Hippocampal formation (tissue), 2 donors: ENCODE measurements at regions not wholly inside any gene's neighbourhood (a gene's known extent, or its start where the extent isn't known, plus 50 kb on each side); places are given as distances from the start of the nearest gene placed in this dataset.
"Not testable (repeated sequence)": the region's sequence is repeated elsewhere in the genome, so short reads cannot be mapped to it uniquely, and the experiment has no call there.

ENCODE experiments used
- DNase-seq, 2 donors: peaks; one replicate each; lab custom pipeline; 2025; lab: John Stamatoyannopoulos, UW

DNA sequence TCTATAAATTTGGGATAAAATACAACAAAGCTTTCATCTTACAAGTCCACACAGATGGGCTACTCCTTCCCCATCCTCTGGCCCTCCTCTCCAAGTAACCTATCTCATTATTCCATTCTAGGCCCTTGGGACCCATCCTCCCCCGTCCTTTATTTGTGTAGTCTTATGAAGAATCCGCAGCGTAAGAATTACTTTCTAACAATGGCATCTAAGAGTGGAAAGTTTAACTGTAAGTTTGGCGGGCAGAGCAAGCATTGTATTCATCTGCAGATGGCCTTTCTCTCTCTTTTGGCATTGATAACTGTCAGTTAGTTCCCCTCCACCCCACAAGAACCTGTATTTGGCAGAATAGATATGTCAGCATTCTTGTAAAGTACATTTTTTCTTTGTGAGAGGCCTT lies 91.9 kb upstream of the TSPAN2 start:
- no peak for DNase-seq

DNA sequence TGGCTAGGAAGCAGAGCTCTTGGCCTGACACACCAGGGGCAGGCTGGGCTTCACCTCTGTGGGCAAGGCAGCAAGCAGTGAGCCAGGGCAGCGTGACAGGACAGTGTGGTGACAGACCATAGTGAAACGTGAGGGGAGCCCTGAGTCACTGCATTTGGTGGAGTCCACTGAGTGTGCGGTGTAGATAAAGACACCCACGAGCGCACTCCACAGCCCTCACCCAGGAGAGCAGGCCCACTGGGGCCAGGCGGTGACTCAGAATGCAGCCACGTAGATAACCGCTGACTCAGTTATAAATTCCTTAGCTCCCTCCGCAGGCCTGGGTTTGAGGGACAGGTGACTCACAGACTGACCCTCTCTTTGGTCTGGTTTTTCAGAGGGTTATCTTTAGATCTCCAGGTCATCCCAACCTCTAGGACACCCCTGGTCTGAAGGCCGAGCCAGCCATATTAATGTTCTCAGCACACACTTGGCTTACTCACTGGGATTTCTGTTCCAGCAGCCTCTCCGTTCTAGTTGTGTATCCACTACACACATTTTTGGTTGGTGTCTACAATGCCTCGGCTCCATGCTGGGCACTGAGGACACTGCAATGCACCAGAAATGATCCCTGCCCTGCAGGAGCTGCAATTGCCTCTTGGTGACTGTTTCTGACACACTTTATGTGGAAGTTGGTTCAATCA lies 90.2 kb upstream of the TSPAN2 start:
- no peak for DNase-seq

DNA sequence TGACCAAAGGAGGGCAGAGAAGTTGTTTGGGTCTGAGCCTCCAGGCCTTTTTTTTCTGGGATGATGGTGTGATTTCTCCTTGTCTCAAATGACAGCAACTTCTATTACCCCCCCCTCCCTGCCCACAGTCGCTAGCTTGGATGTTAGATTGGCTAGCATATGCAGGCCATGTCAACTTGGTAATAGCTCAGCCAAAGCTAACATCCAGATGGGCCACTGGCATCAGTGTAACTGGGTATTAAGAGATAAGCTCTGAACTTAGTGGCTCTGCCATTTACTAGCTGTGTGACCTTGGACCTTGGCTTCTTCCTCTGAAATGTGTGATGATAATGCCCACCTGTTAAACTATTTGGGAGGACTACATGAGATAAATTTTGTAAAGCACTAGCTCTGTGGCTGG lies 86.9 kb upstream of the TSPAN2 start:
- DNase-seq: no peak

DNA sequence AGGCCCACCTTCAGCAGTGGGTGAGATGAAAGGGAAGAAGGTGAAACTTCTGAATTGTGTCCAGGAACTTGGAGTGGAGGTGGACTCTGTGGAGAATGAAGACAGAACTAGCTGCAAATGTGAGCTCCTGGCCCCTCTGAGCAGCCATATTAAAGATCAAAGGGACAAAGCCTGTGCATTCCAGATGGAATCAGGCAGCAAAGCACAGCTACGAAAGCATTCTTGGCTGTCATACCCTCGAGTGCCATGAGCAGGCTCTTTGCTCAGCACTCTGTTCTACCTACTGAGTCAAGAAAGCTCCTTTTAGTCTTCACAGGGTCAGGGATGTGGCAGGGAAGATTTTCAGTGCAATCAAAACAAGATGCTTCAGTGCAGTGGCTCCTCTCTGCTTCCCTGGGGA lies 86.3 kb upstream of the TSPAN2 start:
- DNase-seq: no peak

DNA sequence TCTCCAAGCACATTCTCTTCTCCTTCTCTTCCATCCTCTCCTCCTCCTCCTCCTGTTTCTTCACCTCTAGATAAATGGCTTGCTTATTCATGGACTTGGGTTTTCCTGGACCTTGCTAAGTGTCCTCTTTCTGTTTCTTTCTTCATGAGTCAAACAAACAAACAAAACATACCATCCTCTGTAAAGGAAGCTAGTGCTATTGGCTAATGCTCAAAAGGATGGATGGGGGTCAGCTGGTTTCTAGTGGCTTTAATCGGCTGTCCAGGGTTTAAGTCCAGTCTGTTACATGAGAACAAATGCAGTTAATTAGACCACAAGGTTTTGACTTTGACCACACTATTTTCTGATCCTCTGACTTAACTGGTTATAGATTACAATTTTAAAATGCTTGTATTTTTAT lies 83.8 kb upstream of the TSPAN2 start:
- no peak for DNase-seq

DNA sequence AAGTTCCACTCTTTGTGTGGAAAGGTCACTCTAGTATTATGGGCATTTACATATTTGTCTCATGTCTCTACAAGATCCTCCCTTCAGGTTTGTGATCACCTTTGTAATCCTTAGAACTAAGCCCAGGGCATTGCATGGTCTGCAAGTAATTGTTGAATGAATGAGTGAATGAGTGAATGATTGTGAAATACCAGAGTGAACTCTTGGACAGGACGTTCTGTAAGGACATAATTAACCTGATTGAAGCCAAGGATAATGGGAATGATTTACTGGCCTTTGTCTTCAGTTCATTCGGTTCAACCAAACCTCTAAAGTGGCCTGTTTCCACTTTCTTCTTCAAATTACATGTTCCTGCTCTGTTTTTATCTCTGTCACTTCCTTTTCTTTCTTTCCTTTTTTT lies 83.0 kb upstream of the TSPAN2 start:
- no peak for DNase-seq

DNA sequence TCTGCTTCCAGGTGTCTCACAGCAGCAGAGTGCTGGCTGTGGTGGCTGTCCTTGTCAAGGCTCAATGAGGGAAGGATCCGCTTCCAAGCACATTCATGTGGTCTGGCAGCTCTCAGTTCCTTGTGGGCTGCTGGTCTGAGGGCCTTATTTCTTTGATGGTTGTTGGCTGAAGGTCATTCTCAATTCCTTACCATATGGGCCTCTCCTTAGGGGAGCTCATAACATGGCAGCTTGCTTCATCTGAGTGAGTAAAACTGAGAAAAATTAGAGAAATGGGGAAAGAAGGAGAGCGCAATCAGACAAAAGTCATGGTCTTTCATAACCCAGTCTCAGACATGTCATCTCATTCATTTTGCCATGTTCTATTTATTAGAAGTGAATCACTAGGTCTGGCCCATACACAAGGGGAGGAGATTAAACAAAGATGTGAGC lies 81.7 kb upstream of the TSPAN2 start:
- DNase-seq: no peak

DNA sequence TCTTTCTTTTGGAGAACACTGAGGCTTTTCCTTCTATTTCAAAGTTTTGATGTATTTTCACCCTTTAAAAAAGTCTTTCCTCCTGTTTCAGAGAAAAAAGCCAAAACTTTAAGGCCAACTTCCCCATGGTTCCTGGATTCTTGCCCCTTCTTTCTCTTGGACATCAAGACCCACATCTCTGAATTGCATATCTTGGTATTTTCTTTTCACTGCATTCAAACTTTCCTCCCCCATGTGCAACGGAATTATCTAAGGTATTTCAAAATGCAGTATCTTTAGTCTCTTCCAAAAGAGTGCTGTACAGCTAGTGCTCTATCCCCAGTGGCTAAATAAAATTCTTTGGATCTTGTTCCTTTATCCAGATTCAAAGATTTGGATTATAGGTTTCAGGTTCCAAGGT lies 81.1 kb upstream of the TSPAN2 start:
- DNase-seq: no peak

DNA sequence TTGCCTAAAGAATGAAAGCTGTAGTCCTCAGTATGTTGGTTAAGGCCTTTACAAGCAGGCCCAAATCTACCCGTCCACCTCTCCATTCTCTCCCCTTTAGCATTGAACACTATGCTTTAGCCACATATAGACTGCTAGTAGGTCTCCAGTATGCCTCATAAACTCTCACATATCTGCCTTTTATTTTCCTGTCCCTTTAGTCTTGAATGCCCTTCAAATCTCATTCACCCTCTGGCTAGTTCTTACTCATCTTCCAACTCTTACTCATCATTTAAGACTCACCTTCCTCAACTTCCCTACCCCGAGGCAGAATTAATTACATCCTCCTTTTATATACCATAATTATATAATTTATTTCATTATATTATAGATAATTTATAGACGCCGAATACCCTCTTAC lies 78.7 kb upstream of the TSPAN2 start:
- no peak for DNase-seq

DNA sequence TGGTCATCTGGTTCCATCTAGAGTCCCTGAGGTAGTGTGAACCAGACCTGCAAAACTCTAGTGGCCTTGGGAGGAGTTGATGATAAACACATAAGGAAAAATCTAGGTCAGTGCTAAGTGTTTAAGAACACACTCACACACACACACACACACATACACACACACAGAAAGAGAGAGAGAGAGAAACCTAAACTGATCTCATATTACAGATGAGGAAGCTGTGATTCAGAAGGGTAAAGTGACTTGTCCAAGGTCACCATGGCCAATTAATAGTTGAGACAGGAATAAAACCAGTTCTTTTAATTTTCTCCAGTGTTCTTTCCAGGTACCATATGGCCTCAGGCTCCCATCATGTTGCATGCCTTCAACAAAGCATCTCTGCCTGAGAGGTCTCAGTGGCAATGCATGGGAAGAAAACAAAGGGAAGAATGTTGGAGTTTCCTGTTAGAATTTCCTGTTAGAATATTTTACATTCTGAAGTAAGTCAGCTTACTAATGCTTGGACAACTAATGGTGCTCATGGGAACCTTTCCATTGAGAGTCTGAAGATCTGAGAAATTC lies 77.3 kb upstream of the TSPAN2 start:
- no peak for DNase-seq

DNA sequence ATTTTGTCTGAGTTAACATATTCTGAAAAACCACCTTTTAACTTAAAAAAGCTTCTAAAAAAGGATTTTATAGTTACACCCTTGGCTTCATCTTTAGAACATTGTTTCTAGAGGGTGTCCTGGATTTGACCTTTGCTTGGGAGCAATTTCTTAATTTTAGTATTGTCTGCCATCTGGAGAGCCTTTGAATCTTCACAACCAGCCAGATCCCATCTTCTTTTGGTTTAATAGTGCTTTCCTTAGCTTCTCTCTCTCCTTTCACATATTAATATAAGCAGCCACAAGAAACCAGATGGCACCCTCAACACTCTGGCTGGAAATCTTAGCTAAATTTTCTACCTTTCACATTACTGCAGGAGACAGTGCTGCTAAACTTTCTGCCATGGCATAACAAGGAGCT lies 76.5 kb upstream of the TSPAN2 start:
- DNase-seq: peak in 1 of 2 donors; percentile 8

DNA sequence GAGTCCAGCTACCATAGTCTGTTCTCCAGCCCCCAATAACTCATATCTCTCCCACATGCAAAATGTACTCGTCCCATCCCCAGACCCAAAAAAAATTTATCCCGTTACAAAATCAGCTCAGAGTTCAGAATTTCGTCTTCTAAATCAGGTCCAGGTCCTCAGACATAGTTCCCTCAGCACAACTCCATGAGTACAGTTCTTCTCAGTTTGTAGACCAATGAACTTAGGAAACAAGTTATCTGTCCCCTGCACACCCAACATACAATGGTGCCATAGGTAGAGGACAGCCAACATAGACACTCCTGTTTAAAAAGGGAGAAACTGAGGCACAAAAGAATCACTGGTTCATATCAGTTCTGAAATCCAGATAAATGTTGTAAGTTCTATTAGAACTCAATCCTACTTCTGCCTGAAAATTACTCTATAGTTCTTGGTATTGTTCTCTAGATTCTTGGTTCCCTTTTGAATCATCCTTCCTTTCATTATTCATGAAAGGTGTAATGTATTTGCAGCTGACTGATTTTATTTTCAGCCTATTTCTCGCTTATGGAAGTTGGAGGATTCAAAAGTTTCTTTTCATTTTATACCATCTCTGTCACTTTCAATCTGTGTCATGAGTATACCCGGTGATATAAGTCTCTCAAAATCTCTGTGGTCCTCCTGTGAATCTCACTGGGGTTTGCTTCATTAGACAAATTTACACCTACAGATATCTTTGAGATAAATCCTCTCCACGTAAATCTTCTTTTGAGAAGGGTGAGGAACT lies 75.8 kb upstream of the TSPAN2 start:
- DNase-seq: no peak

DNA sequence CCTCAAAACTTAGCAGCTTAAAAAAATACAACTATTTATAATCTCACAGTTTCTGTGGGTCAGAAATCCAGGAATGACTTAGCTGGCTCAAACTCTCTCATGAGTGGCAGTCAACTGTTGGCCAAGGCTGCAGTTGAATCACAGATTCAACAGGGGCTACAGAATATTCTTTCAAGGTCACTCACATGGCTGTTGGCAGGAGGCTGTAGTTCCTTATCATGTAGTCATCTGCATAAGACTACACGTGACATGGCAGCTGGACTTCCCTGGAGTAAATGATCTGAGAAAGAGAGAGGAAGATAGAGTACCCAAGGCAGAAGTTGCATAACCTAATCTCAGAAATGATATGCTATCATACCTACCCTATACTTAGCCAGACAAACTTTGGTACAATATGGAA lies 75.2 kb upstream of the TSPAN2 start:
- DNase-seq: no peak

DNA sequence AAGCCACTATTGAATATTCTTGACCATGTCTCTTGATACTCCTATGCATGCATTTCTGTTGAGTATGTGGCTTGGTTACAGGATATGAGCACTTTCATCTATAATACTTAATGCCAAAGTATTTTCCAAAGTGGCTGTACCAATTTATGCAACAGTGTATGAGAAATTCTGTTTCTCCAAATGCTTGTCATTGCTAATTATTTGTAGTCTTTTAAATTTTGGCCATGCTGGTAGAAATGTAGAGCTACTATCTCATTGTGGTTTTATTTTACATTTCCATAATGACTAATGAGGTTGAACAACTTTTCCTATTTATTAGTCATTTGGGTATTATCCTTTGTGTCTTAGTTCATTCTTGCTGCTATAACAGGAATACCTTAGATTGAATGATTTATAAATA lies 71.4 kb upstream of the TSPAN2 start:
- DNase-seq: no peak

DNA sequence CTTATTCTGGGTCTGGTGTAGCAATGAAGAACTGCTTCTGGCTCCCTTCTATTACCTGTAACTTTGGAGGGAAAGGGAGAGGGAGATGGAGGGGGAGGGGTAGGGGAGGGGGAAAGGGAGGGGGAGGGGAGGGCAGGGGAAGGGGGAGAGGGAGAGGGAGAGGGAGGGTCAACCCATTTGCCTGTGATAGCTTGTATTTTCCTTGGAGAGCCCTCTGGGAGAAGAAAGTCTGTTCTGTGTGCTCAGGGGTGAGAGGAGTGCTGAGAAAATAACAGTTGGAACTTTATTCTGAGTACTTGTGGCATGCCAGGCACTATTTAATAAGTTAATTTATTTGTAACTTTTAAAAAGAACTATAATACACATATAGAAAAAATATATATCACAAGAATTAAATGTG lies 70.7 kb upstream of the TSPAN2 start:
- DNase-seq: no peak

DNA sequence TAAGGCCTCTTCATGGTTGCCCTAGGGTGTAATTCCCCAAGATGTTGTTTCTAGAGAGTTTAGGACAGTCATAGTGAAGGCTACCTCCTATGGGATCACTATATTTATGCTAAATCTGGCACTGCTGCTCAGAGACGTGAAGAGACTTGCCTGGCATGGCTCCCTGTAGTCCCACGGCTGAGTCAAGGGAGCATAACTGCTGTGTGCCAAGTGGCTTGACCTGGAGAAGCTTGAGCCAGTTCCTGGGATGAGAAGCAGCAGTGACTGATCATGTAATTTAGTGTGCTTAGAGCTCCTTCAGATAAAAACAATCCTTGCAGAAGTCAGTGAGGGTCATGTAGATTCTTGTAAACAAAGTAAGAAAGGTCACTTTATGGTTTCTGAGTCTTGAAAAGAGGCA lies 68.9 kb upstream of the TSPAN2 start:
- no peak for DNase-seq

DNA sequence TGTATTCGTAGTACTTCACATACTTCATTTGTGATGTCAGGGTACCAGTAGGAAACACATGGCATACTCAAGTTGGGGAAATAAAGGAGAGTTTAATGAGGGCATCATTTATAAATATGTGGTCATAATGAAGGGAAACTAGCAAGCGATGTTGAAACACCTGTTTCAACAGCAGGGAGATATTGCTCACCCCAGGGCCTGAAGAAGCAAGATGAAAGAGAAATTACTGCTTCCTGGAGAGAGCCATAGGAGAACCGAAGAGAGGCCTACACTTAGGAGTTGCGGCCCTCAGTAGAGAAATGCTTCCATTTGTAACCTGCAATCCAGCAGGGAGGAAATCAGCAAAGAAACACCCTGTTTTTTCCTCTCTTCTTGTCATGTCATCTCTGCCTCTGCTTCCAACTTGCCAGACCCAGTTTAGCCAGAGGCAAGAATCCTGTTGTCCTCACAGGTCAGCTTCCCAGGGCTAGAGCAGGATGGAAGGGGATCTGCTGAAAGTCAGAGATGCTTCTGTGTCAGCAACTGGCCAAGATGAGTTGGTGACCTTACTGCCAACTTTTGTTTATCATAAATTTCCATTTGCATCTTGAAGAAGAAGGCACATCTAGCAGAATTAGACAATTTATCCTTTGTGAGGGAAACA lies 67.6 kb upstream of the TSPAN2 start:
- no peak for DNase-seq

DNA sequence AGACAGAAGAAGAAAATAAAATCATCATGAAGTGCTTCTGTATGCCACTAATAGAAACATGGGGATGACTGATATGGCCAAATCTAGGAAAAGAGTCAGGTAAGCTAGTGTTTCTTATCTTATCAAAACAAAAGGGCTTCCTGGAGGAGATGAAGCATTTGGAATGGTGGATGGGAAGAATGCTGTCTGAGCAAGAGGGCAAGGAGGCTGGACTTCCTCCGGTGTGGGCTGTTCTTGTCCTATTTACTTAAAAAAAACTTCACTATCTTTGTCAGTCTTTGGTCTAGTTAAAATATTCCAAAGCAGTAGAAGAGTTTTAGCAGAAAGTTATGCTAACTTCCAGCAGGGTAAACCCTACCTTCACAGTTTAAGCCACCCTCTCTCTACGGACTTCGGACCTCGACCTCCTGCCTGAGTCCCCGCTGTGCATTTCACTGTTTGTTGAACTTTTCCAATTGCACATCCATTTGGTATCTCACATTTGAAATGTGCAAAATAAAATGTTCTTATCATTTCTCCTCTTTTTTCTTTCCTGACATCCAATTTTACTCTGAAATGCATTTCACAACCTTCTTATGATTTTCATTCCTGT lies 64.8 kb upstream of the TSPAN2 start:
- no peak for DNase-seq

DNA sequence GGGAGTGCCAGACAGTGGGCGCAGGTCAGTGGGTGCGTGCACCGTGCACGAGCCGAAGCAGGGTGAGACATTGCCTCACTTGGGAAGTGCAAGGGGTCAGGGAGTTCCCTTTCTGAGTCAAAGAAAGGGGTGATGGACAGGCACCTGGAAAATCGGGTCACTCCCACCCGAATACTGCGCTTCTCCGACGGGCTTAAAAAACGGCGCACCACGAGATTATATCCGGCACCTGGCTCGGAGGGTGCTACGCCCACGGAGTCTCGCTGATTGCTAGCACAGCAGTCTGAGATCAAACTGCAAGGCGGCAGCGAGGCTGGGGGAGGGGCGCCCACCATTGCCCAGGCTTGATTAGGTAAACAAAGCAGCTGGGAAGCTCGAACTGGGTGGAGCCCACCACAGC lies 58.6 kb upstream of the TSPAN2 start:
- not testable (repeated sequence) for DNase-seq

DNA sequence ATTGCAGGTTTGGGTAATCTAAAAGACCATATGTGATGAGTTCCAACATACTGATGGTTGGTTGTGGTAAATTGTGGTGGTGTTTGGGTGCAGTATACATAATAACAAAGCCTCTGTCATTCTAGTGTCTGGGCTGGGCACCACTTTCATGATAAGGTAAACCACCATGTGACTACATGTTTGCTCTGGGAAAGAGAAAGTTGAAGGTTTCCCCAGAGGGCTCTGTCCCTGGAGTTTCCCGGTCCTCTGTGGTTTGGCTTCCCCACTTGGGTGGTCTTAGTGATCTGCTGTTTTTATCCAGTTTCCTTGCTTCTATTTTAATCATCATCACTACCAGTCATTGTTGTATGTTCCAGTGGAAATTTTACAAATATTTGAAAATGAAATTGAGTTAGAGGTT lies 55.9 kb upstream of the TSPAN2 start:
- no peak for DNase-seq

DNA sequence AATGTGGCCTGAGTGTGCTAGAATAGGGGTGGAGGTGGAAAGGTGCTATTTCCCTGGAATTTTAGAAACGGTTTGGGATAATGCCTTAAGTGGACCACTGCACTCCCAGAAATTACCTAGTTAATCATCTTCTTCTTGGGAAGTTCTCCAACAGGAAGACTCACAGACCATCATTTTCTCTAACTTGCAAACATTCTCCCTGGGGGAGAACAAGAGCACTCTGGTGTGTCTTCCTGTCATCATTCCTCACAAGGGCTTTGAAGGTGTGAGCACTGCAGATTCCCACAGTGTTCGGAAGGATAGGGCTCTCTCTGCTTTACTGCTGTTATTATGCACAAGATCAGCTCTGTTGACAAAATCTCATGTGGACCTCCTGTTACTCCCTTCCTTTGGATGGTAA lies 54.9 kb upstream of the TSPAN2 start:
- DNase-seq: no peak

DNA sequence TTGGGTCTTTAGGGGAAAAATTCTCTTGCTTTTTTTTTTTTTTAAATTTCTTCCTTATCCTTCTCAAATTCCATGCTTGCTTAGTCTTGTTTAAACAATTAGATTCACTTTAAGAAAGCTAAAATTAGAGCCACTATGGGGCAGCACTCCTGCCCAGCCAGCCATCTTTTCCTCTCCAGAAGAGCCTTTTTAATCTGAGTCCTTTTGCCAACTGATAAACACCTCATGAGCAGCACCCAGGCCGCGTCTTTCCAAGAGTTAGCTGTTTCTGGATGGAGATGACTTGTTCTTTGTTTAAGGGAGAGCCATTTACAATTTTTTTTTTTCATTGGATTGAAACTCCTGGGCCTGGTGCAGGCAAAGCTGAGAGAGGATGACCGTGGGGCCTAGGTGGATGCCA lies 53.3 kb upstream of the TSPAN2 start:
- DNase-seq: no peak

DNA sequence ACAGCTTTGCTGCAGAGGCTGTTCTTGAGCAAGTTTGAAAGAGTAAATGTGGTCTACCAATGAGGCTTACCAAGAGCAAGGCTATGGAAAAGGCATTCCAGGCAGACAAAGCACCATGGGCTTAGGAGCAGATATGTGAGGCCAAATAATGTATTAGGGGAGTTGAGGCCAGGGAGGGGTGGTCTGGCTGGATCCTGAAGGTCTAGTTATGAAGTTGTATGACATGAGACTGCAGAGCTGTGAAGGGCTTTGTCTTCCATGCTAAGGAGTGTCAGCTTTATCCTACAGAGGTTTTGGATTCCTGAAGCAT lies 51.8 kb upstream of the TSPAN2 start:
- DNase-seq: no peak
